Suprapubic skin (tissue), 4 donors: ENCODE measurements at regions not wholly inside any gene's neighbourhood (a gene's known extent, or its start where the extent isn't known, plus 50 kb on each side); places are given as distances from the start of the nearest gene placed in this dataset.

Experiments
- DNase-seq, 2 donors: peaks; one replicate each; pipeline ENCODE4 v3.0.0-alpha.2; 2019; ENCODE audit warnings: low spot score in 2 of 2
- H3K27ac ChIP-seq: fragments of 200-600 bp; sonication (generic); one replicate; pipeline ENCODE4 v1.5.1; 2019
- H3K27me3 ChIP-seq: fragments of 200-600 bp; sonication (generic); one replicate; pipeline ENCODE4 v1.5.1; 2019
- H3K36me3 ChIP-seq: fragments of 200-600 bp; sonication (generic); one replicate; pipeline ENCODE4 v1.5.1; 2019
- H3K4me1 ChIP-seq: fragments of 200-600 bp; sonication (generic); one replicate; pipeline ENCODE4 v1.5.1; 2019
- H3K4me3 ChIP-seq: fragments of 200-600 bp; sonication (generic); one replicate; pipeline ENCODE4 v1.5.1; 2019; ENCODE audit warnings: mild to moderate bottlenecking
- H3K9me3 ChIP-seq: fragments of 200-600 bp; sonication (generic); one replicate; pipeline ENCODE4 v1.5.1; 2019
- EP300 ChIP-seq: sonication (generic); formaldehyde crosslinking; IDR thresholded peaks from one replicate; pipeline ENCODE4 v1.6.1; 2017; ENCODE audit warnings: antibody characterized with exemption
- POLR2A ChIP-seq, 2 donors: fragments of 450-650 bp; IDR thresholded peaks; one replicate each; pipeline ENCODE4 v1.6.1; 2017; ENCODE audit warnings: antibody characterized with exemption in 2 of 2, mild to moderate bottlenecking in 2 of 2, moderate library complexity in 2 of 2
- POLR2AphosphoS5 ChIP-seq, 3 donors: sonication (generic); formaldehyde crosslinking; IDR thresholded peaks; one replicate each; pipeline ENCODE4 v1.6.1; 2017; ENCODE audit warnings: antibody characterized with exemption in 3 of 3
- WGBS: methylation state at CpG from one replicate; pipeline ENCODE4 v1.1.5; 2018; 5-methylcytosine and 5-hydroxymethylcytosine counted together
- TF ChIP-seq, protein P1 (sequence below), 2 donors: fragments of 200-600 bp in 1 of 2; fragments of 450-650 bp in 1 of 2; sonication (generic) in 1 of 2; IDR thresholded peaks; one replicate each; pipeline ENCODE4 v1.5.1; 2016 to 2019; ENCODE audit warnings: antibody characterized with exemption in 2 of 2, mild to moderate bottlenecking in 1 of 2, moderate library complexity in 1 of 2

DNA sequence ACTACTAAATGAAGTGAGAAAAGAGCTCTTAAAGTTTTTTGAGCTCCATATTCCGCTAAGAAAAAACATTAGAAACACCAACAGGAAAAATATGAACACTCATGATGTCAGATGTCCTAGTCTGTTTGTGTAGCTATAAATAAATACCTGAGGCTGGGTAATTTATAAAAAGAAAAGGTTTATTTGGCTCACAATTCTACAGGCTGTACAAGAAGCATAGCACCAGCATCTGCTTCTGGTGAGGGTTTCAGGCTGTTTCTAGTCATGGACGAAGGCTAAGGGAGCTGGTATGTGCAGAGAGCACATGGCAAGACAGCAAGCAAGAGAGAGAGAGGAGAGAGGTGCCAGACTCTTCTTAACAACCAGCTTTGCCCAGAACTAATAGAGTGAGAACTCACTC, 186.2 kb downstream of the PLK2 start:
- Histone ChIP-seq H3K9me3 (no peaks in the 10 kb centered on the region), H3K4me3 (no peak overlapping the region), H3K27me3 (no peaks in the 10 kb centered on the region), H3K4me1 (no peaks in the 10 kb centered on the region), H3K27ac (no peak overlapping the region), H3K36me3 (no peaks in the 10 kb centered on the region)
- no peak for DNase-seq
- 52% methylated on average over 2 of the region's 2 CpGs for WGBS
- no peak for TF ChIP-seq EP300
- no peak for TF ChIP-seq POLR2AphosphoS5 (IDR thresholded peaks at IDR 0.05)
- TF ChIP-seq, protein P1, sequence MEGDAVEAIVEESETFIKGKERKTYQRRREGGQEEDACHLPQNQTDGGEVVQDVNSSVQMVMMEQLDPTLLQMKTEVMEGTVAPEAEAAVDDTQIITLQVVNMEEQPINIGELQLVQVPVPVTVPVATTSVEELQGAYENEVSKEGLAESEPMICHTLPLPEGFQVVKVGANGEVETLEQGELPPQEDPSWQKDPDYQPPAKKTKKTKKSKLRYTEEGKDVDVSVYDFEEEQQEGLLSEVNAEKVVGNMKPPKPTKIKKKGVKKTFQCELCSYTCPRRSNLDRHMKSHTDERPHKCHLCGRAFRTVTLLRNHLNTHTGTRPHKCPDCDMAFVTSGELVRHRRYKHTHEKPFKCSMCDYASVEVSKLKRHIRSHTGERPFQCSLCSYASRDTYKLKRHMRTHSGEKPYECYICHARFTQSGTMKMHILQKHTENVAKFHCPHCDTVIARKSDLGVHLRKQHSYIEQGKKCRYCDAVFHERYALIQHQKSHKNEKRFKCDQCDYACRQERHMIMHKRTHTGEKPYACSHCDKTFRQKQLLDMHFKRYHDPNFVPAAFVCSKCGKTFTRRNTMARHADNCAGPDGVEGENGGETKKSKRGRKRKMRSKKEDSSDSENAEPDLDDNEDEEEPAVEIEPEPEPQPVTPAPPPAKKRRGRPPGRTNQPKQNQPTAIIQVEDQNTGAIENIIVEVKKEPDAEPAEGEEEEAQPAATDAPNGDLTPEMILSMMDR (IDR thresholded peaks at IDR 0.05): no peak
- TF ChIP-seq POLR2A (IDR thresholded peaks at IDR 0.05): no peak

DNA sequence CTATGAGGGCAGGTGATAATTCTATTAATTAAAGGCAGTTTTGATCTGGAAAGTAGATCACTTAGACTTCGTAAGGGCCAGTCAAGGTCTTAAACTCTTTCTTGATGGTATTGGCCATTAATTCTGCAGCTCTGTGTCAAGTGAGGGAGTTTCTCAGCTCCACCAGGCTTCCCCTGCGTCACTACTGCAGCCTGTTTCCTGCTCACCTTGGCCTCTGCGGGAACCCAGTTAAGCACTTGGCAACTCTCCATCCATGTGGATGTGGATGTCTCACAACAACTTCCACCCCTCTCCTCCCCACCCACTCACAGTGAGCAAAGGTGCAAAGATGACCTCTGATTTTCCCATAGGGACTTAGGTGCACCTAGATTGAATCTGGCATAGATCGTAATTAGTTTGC, 191.6 kb downstream of the PLK2 start:
- Histone ChIP-seq H3K27me3 (no peaks in the 10 kb centered on the region), H3K36me3 (no peaks in the 10 kb centered on the region), H3K9me3 (no peaks in the 10 kb centered on the region), H3K27ac (no peak overlapping the region), H3K4me3 (no peak overlapping the region), H3K4me1 (no peaks in the 10 kb centered on the region)
- TF ChIP-seq POLR2A (IDR thresholded peaks at IDR 0.05): no peak
- TF ChIP-seq EP300: no peak
- TF ChIP-seq, protein P1 (IDR thresholded peaks at IDR 0.05): no peak
- no peak for TF ChIP-seq POLR2AphosphoS5 (IDR thresholded peaks at IDR 0.05)
- WGBS: 70% methylated on average over 4 of the region's 4 CpGs
- DNase-seq: peak in 1 of 2 donors; percentile 63

DNA sequence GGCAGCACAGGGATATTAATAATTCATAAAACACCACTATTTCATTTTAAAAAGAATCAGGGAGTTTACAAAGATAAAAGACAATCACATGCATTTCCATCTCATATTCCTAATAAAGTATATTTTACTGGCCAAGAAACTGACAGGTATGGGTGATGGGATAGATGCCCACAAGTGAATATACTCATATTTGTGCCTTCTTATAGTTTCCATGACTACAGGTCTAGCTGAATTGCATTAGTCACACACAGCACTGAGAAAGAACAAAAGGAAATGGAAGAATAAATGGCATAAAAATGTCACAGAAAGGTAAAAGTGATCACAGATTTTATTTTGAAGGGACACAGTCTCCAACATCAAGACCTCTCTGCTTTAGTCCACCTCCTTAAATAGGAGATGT, 193.5 kb downstream of the PLK2 start:
- Histone ChIP-seq H3K4me1 (no peaks in the 10 kb centered on the region), H3K27me3 (no peaks in the 10 kb centered on the region)
- TF ChIP-seq EP300 (no peak), POLR2A (IDR thresholded peaks at IDR 0.05) (no peak), POLR2AphosphoS5 (IDR thresholded peaks at IDR 0.05) (no peak)
- TF ChIP-seq, protein P1 (IDR thresholded peaks at IDR 0.05): no peak

DNA sequence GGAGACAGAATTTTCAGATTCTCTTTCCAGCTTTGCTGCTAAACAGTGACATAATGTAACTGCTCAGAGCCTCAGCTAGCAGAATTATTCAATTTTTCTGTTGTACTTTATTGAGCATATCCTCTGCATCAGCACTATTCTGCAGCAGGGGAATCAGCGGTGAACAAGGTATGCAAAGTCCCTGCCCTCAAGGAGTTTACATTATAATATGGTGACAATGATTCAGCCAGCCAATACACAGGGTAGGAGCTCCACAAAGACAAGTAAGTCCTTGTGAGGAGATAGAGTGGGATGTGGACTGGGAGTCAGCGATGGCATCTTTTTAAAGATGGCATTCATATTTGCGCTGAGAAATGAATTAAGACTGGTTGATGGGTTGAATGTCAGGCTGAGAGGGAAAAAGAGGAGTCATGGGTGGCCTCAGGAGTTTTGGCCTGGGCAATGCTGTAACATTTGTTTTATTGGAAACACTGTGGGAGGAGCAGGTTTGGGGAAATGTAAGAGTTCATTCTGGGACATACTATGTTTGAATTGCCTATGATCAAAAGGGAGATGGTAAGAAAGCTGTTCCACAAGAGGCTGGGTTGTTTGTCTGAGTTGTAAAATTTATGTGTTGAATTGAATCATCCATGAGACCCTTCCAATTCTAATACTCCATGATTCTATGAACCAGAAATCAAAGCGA, 194.5 kb downstream of the PLK2 start:
- no peak overlapping the region for H3K27ac ChIP-seq
- no peaks in the 10 kb centered on the region for H3K36me3 ChIP-seq
- TF ChIP-seq POLR2A (IDR thresholded peaks at IDR 0.05): no peak
- no peak for TF ChIP-seq POLR2AphosphoS5 (IDR thresholded peaks at IDR 0.05)
- TF ChIP-seq, protein P1 (IDR thresholded peaks at IDR 0.05): no peak
- TF ChIP-seq EP300: no peak
- no peaks in the 10 kb centered on the region for H3K27me3 ChIP-seq
- H3K4me1 ChIP-seq: no peaks in the 10 kb centered on the region
- 91% methylated on average over 4 of the region's 4 CpGs for WGBS
- H3K9me3 ChIP-seq: no peaks in the 10 kb centered on the region
- no peak overlapping the region for H3K4me3 ChIP-seq
- DNase-seq: no peak

More for the DNA sequence above, 193.5 kb downstream of the PLK2 start:
- Histone ChIP-seq H3K4me3 (no peak overlapping the region), H3K27ac (no peak overlapping the region), H3K36me3 (no peaks in the 10 kb centered on the region), H3K9me3 (no peaks in the 10 kb centered on the region)
- no peak for DNase-seq

DNA sequence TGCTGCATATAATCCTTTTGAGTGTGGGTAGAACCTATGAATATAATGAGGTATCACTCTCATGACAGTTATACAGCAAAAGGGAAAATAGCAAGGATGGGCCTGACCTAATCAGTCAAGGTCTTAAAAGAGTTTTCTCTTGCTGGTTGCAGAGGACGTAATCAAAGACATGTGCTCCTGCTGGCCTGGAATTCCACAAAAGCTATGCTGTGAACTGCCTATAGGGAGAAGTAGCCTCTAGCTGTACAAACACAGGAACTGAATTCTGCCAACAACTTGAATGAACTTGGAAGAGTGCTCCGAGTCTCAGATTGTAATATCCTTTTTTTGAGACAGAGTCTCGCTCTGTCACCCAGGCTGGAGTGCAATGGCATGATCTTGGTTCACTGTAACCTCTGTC, 195.6 kb downstream of the PLK2 start:
- H3K36me3 ChIP-seq: no peaks in the 10 kb centered on the region
- H3K9me3 ChIP-seq: no peaks in the 10 kb centered on the region
- TF ChIP-seq, protein P1 (IDR thresholded peaks at IDR 0.05): no peak
- TF ChIP-seq POLR2AphosphoS5 (IDR thresholded peaks at IDR 0.05) (no peak), EP300 (no peak)
- H3K4me3 ChIP-seq: no peak overlapping the region
- no peak overlapping the region for H3K27ac ChIP-seq
- DNase-seq: no peak
- WGBS: 71% methylated on average over 3 of the region's 3 CpGs
- H3K4me1 ChIP-seq: peaks cover 5% of the 10 kb centered on the region
- H3K27me3 ChIP-seq: no peaks in the 10 kb centered on the region
